GM06990 (cell line): ENCODE measurements at regions not wholly inside any gene's neighbourhood (a gene's known extent, or its start where the extent isn't known, plus 50 kb on each side); places are given as distances from the start of the nearest gene placed in this dataset.

Source experiments
- DNase-seq: peaks from one replicate; pipeline ENCODE4 v3.0.0-alpha.2; 2011; ENCODE audit not compliant: insufficient read length; ENCODE audit errors: extremely low read depth
- H3K27me3 ChIP-seq: replicated peaks from 2 replicates; pipeline ENCODE4 v1.6.0; 2011; ENCODE audit warnings: low read length; ENCODE audit not compliant: control insufficient read depth, insufficient read depth
- H3K36me3 ChIP-seq: 2 replicates; pipeline ENCODE4 v1.5.1; 2011; ENCODE audit warnings: low read length; ENCODE audit not compliant: control insufficient read depth, insufficient read depth
- H3K4me3 ChIP-seq: replicated peaks from 2 replicates; pipeline ENCODE4 v1.5.1; 2011; ENCODE audit warnings: low read depth, mild to moderate bottlenecking, control low read depth, low read length
- TF ChIP-seq, protein P1 (sequence below): IDR thresholded peaks from 2 replicates; pipeline ENCODE4 v1.5.1; 2011; ENCODE audit warnings: low read length, control low read depth, mild to moderate bottlenecking, inconsistent platforms; ENCODE audit not compliant: insufficient read depth, poor library complexity, severe bottlenecking

DNA sequence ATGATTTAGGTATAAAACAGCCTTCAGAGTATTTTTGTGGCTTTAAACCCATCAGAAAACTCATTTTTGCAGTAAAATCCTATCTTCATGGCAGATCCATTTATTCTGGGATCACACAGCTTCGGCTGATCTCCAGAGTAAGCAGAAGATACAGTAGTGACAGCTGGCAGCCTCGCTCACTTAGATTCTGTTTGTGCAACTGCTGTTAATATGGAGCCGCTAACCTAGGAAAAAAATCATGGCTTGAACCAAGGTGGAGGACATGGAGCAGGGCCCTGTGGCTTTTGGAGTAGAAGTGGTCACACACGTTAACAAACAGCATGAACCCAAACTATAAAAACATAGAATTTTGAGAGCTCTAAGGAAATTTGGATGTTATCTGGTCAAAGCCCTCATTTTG, 137.2 kb upstream of the ARHGAP5 start:
- H3K36me3 ChIP-seq: no peaks in the 10 kb centered on the region
- no peak for DNase-seq
- H3K4me3 ChIP-seq: no peak overlapping the region
- TF ChIP-seq, protein P1, sequence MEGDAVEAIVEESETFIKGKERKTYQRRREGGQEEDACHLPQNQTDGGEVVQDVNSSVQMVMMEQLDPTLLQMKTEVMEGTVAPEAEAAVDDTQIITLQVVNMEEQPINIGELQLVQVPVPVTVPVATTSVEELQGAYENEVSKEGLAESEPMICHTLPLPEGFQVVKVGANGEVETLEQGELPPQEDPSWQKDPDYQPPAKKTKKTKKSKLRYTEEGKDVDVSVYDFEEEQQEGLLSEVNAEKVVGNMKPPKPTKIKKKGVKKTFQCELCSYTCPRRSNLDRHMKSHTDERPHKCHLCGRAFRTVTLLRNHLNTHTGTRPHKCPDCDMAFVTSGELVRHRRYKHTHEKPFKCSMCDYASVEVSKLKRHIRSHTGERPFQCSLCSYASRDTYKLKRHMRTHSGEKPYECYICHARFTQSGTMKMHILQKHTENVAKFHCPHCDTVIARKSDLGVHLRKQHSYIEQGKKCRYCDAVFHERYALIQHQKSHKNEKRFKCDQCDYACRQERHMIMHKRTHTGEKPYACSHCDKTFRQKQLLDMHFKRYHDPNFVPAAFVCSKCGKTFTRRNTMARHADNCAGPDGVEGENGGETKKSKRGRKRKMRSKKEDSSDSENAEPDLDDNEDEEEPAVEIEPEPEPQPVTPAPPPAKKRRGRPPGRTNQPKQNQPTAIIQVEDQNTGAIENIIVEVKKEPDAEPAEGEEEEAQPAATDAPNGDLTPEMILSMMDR: no peak
- no peaks in the 10 kb centered on the region; the same call in 1 of the 2 replicates for H3K27me3 ChIP-seq

DNA sequence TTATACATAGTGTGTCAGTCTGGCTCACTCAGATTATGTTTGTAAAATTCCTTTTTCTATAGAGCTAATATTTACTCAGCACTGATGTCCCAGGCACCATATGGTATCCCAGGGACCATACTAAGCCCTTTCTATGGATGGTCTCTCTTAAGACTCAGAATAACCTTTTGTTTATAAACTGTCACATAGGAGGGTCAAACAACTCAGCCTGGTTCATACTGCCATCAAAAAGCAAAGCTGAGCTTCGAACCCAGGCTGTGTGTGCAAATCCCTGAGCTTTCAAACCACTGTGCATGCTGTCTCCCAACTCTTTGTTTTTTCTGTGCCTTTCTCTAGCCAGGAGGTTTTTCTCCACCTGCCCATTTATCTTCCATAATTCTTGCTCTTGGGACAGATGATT, 135.6 kb upstream of the ARHGAP5 start:
- no peak for DNase-seq
- Histone ChIP-seq H3K4me3 (no peak overlapping the region), H3K27me3 (no peaks in the 10 kb centered on the region; the same call in 1 of the 2 replicates), H3K36me3 (no peaks in the 10 kb centered on the region)
- TF ChIP-seq, protein P1: no peak

DNA sequence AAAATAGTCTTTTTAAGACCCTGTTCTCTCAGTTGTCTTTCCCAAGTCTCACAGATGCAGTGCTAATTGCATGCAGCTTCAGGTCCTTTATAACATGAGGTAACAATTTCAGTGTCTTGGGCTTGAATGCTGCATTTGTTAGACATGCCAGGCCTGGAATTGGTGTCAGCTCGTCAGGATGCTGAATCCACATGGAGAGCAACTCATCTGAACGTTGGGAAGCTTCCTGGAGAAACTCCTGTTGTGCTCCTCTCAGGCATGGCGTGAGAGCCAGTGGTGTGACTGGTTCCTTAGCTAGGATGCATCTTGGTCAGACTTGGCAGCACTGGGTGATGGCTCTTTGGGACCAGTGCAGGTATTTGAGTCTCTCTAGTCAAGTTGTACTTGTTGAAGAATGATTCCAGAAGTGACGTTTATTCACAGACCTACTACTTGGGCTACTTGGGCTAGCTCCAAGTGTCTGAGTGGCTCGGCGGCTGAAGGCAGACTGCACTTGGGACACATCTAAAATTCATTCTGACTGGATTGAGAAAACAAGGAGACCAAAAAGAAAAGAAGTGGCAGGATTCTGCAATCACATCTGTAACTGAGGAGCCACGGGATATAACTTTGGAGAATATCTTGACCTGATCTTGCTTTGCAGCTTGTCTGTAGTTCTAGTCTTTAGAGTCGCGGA, 134.8 kb upstream of the ARHGAP5 start:
- no peaks in the 10 kb centered on the region; the same call in 1 of the 2 replicates for H3K27me3 ChIP-seq
- DNase-seq: no peak
- H3K36me3 ChIP-seq: no peaks in the 10 kb centered on the region
- no peak overlapping the region for H3K4me3 ChIP-seq
- TF ChIP-seq, protein P1: no peak

DNA sequence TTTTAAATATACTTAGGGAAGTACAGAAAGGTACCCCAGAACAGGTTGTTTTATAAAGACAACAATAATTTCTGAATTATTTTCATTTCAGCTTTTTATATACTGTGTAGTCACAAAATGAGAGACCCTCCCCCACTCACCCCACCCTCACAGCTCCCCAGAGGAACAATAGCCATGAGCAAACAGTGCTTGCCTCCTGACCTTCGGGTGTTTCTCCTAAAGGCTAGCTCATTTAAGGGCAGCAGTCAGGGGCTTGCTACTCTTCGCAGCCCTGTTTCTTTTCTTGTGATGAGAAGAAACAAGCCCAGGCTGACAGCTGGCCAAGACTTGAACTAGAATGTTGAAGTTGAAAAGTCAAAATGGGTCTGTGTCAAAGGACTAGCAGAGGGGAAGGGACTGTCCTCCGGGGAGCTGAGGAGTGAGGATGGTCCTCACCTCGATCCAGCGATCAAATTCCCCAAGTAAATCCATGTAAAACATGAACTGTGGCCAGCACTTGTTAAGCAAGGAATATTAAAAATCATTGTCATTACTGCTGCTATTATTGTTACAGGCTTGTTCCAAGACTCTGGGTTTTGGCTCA, 133.8 kb upstream of the ARHGAP5 start:
- DNase-seq: no peak
- TF ChIP-seq, protein P1: no peak
- Histone ChIP-seq H3K4me3 (no peak overlapping the region), H3K27me3 (no peaks in the 10 kb centered on the region; the same call in 1 of the 2 replicates), H3K36me3 (no peaks in the 10 kb centered on the region)

DNA sequence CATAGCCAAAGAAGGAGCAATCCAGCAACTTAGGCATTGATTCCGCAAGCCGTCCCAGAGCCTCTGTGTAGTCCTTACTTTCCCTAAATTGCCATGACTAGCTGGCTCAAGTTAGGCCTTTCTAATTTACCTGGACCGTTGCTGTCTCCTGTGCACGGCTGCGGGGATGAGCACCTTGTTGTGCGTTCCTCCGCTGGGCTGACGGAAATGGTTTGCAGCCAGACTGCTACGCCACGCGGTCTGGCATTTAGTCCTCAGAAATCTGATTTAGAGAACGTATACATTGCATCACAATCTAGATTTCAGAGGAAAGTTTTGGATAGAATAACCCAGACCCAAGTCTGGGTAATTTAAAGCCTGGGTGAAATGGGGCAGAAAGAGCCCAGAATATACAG, 133.2 kb upstream of the ARHGAP5 start:
- H3K36me3 ChIP-seq: no peaks in the 10 kb centered on the region
- no peak overlapping the region for H3K4me3 ChIP-seq
- no peaks in the 10 kb centered on the region; the same call in 1 of the 2 replicates for H3K27me3 ChIP-seq
- TF ChIP-seq, protein P1: no peak
- DNase-seq: no peak
